ENCODE measurements at regions not wholly inside any gene's neighbourhood (a gene's known extent, or its start where the extent isn't known, plus 50 kb on each side); places are given as distances from the start of the nearest gene placed in this dataset.

GRCh38 chr7:10644849-10645248 is 328.8 kb upstream of the PHF14 start:
- H2BK120ac ChIP-seq (ENCODE audit: low read depth, low read length): no peak overlapping the region
- no peak overlapping the region for H3K9ac ChIP-seq (ENCODE audit: low read depth, low read length)
- WGBS, 2 experiments (ENCODE audit: extremely low coverage in 2 of 2, insufficient read length in 1 of 2): no CpG with 5 or more reads among the region's 3 CpGs
- ChIA-PET POLR2A (ENCODE audit: unreplicated experiment) (no interaction called here), CTCF (no interaction called here)
- no peak overlapping the region for H3K4ac ChIP-seq (ENCODE audit: low read depth, low read length)
- H2AK5ac ChIP-seq (ENCODE audit: low read depth, low read length): no peak overlapping the region
- no peaks in the 10 kb centered on the region for H3K4me1 ChIP-seq (ENCODE audit: control insufficient read depth, insufficient read depth, low read length)
- H2BK15ac ChIP-seq (ENCODE audit: low read depth, low read length): no peak overlapping the region
- H2AK9ac ChIP-seq (replicated peaks; ENCODE audit: low read depth, low read length, poor library complexity): no peak overlapping the region
- intact Hi-C loops (cut with micrococcal nuclease) (no loop called here), in situ Hi-C loops (cut with MboI; ENCODE audit: low sequenced_read_pairs) (no loop called here), dilution Hi-C loops (cut with HindIII; ENCODE audit: low sequenced_read_pairs, unreplicated experiment) (no loop called here)
- H3K79me1 ChIP-seq (ENCODE audit: low read depth in 1 of 2, low read length in 2 of 2): no peaks in the 10 kb centered on the region
- no peak overlapping the region for H4K91ac ChIP-seq (ENCODE audit: insufficient read depth, low read depth, low read length)
- no peak overlapping the region for H4K5ac ChIP-seq (ENCODE audit: low read depth, low read length)
- H3K36me3 ChIP-seq (ENCODE audit: control insufficient read depth, insufficient read depth, low read length): no peaks in the 10 kb centered on the region
- H3K14ac ChIP-seq (replicated peaks; ENCODE audit: low read depth, low read length): no peak overlapping the region
- H3K9me1 ChIP-seq (ENCODE audit: insufficient read depth, low read length): no peaks in the 10 kb centered on the region
- H3K18ac ChIP-seq (ENCODE audit: low read depth, low read length): no peak overlapping the region
- H3K56ac ChIP-seq (ENCODE audit: extremely low read depth, insufficient read depth, low read length): no peak overlapping the region
- H2BK5ac ChIP-seq (ENCODE audit: low read depth, low read length, poor library complexity, severe bottlenecking): no peak overlapping the region
- no peak for ATAC-seq (ENCODE audit: low read depth)
- H2AFZ ChIP-seq (replicated peaks; ENCODE audit: low read length, poor library complexity): no peak overlapping the region
- no peaks in the 10 kb centered on the region for H4K20me1 ChIP-seq (ENCODE audit: insufficient read depth, low read length)
- H3K4me2 ChIP-seq (ENCODE audit: low read depth, low read length): no peak overlapping the region
- TF ChIP-seq FOS (IDR thresholded peaks at IDR 0.05; ENCODE audit: low read depth, low read length) (no peak), RFX5 (IDR thresholded peaks at IDR 0.05; ENCODE audit: low read depth, low read length) (no peak), ELK1 (IDR thresholded peaks at IDR 0.05; ENCODE audit: borderline replicate concordance, low read depth, low read length) (no peak), CEBPB (IDR thresholded peaks at IDR 0.05; ENCODE audit: low read depth, low read length) (no peak), CHD1 (IDR thresholded peaks at IDR 0.05; ENCODE audit: low read depth, low read length) (no peak), NFE2L2 (IDR thresholded peaks at IDR 0.05; ENCODE audit: low read depth, low read length) (no peak), POLR2A (IDR thresholded peaks at IDR 0.05; ENCODE audit: low read depth, low read length) (no peak), RCOR1 (IDR thresholded peaks at IDR 0.05; ENCODE audit: insufficient replicate concordance, low read length) (no peak), MAFK (IDR thresholded peaks at IDR 0.05; ENCODE audit: low read depth, low read length) (no peak), RAD21 (IDR thresholded peaks at IDR 0.05; ENCODE audit: low read length) (no peak), MXI1 (IDR thresholded peaks at IDR 0.05; ENCODE audit: borderline replicate concordance, low read depth, low read length) (no peak), MAZ (IDR thresholded peaks at IDR 0.05; ENCODE audit: borderline replicate concordance, low read depth, low read length) (no peak), SMC3 (IDR thresholded peaks at IDR 0.05; ENCODE audit: low read depth, low read length) (no peak), BHLHE40 (IDR thresholded peaks at IDR 0.05; ENCODE audit: low read depth, low read length) (no peak)
- TF ChIP-seq, protein P1, sequence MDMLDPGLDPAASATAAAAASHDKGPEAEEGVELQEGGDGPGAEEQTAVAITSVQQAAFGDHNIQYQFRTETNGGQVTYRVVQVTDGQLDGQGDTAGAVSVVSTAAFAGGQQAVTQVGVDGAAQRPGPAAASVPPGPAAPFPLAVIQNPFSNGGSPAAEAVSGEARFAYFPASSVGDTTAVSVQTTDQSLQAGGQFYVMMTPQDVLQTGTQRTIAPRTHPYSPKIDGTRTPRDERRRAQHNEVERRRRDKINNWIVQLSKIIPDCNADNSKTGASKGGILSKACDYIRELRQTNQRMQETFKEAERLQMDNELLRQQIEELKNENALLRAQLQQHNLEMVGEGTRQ (IDR thresholded peaks at IDR 0.05; ENCODE audit: low read depth, low read length): no peak
- TF ChIP-seq, protein P2, sequence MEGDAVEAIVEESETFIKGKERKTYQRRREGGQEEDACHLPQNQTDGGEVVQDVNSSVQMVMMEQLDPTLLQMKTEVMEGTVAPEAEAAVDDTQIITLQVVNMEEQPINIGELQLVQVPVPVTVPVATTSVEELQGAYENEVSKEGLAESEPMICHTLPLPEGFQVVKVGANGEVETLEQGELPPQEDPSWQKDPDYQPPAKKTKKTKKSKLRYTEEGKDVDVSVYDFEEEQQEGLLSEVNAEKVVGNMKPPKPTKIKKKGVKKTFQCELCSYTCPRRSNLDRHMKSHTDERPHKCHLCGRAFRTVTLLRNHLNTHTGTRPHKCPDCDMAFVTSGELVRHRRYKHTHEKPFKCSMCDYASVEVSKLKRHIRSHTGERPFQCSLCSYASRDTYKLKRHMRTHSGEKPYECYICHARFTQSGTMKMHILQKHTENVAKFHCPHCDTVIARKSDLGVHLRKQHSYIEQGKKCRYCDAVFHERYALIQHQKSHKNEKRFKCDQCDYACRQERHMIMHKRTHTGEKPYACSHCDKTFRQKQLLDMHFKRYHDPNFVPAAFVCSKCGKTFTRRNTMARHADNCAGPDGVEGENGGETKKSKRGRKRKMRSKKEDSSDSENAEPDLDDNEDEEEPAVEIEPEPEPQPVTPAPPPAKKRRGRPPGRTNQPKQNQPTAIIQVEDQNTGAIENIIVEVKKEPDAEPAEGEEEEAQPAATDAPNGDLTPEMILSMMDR (conservative IDR thresholded peaks at IDR 0.05; ENCODE audit: low read depth, low read length): no peak
- peaks cover 6% of the 10 kb centered on the region for H3K9me3 ChIP-seq (ENCODE audit: control insufficient read depth, insufficient read depth, low read length)
- no peaks in the 10 kb centered on the region for H3K27me3 ChIP-seq (ENCODE audit: control insufficient read depth, insufficient read depth, low read length)
- DNase-seq: no peak
- BruUV-seq (replicated peaks): no TSS peak
- no peak overlapping the region for H4K8ac ChIP-seq (ENCODE audit: low read depth in 2 of 2, low read length in 2 of 2)
- H3K4me3 ChIP-seq (ENCODE audit: insufficient read depth, low read depth, low read length): no peak overlapping the region
- H2BK20ac ChIP-seq (ENCODE audit: low read depth, low read length): no peak overlapping the region
- H3K27ac ChIP-seq (ENCODE audit: insufficient read depth, low read length): no peak overlapping the region
- H3K23ac ChIP-seq (ENCODE audit: low read depth, low read length): no peak overlapping the region

Measured in IMR-90 (cell line).